Karpas-422 (cell line): ENCODE measurements at regions not wholly inside any gene's neighbourhood (a gene's known extent, or its start where the extent isn't known, plus 50 kb on each side); places are given as distances from the start of the nearest gene placed in this dataset.

Source experiments
- DNase-seq: peaks from one replicate; pipeline ENCODE4 v3.0.0-alpha.2; 2015
- H2AFZ ChIP-seq: fragments of 200-600 bp; sonication (generic); 2 replicates; pipeline ENCODE4 v1.6.1; 2014; ENCODE audit warnings: antibody characterized with exemption, low read length, mixed read lengths
- H3K27ac ChIP-seq: fragments of 200-600 bp; sonication (generic); 2 replicates; pipeline ENCODE4 v1.5.1; 2014; ENCODE audit warnings: mild to moderate bottlenecking, low read length, moderate library complexity
- H3K27me3 ChIP-seq: fragments of 200-600 bp; sonication (generic); 2 replicates; pipeline ENCODE4 v1.6.1; 2014; ENCODE audit warnings: low read length, mixed read lengths
- H3K36me3 ChIP-seq: fragments of 200-600 bp; sonication (generic); 2 replicates; pipeline ENCODE4 v1.6.1; 2014; ENCODE audit warnings: low read length, mixed read lengths; ENCODE audit not compliant: insufficient read depth
- H3K4me1 ChIP-seq: fragments of 200-600 bp; sonication (generic); 2 replicates; pipeline ENCODE4 v1.6.1; 2014; ENCODE audit warnings: mild to moderate bottlenecking, low read length, mixed read lengths
- H3K4me2 ChIP-seq: fragments of 200-600 bp; sonication (generic); 2 replicates; pipeline ENCODE4 v1.6.1; 2014; ENCODE audit warnings: low read length, low read depth, mild to moderate bottlenecking; ENCODE audit not compliant: poor library complexity, severe bottlenecking
- H3K4me3 ChIP-seq: fragments of 200-600 bp; sonication (generic); 2 replicates; pipeline ENCODE4 v1.5.1; 2014; ENCODE audit warnings: mild to moderate bottlenecking, antibody characterized with exemption, low read length, mixed read lengths
- H3K79me2 ChIP-seq: fragments of 200-600 bp; sonication (generic); 2 replicates; pipeline ENCODE4 v1.6.1; 2014; ENCODE audit warnings: mild to moderate bottlenecking, low read length, mixed read lengths
- H3K9ac ChIP-seq: fragments of 200-600 bp; sonication (generic); 2 replicates; pipeline ENCODE4 v1.6.0; 2014; ENCODE audit warnings: low read length
- H3K9me2 ChIP-seq: fragments of 200-600 bp; sonication (generic), shearing (Covaris generic); replicated peaks from 2 replicates; pipeline ENCODE4 v1.6.0; 2014; ENCODE audit warnings: mild to moderate bottlenecking, low read length, moderate library complexity; ENCODE audit not compliant: insufficient read depth
- H3K9me3 ChIP-seq: fragments of 300-700, 200-600 bp; sonication (generic); 2 replicates; pipeline ENCODE4 v1.6.1; 2014; ENCODE audit warnings: low read length, mixed read lengths
- H4K20me1 ChIP-seq: fragments of 200-600 bp; sonication (generic); 2 replicates; pipeline ENCODE4 v1.6.1; 2014; ENCODE audit warnings: mild to moderate bottlenecking, antibody characterized with exemption, low read length, low read depth; ENCODE audit not compliant: insufficient read depth

DNA sequence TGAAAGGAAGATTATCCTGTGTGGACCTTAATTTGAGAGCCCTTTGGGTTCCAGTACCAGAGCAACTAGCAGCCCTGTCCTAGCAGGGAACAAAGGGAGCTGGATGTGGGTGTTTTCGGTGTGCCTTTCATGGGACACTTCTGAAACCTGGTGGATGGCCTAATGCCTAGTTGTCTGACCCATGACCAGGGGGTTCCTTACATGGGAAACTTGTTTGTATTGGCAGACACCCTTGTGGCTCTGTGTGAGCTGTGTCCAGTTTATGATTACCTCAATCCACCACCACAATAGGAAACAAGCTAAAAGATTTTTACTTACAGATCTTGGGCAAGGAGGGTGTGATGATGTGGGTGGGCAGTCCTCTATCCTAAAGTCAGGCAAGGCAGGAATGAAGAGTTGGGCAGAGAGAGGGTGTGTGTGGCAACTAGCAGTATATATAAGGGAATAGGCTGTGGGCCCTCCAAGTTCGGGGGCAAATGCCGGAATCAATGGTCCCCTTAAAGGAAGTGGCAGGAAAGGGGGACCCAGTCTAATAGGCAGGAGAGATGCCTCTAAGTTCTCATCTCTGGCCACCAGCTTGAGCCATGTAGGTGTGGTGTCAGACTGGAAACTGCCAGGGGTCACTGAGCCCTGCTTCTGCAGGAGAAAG is 264.6 kb downstream of the QKI start:
- peaks cover 3% of the 10 kb centered on the region; the same call in 1 of the 2 replicates for H3K9me3 ChIP-seq
- no peaks in the 10 kb centered on the region for H3K79me2 ChIP-seq
- no peaks in the 10 kb centered on the region for H3K4me1 ChIP-seq
- H2AFZ ChIP-seq = no peak overlapping the region
- no peaks in the 10 kb centered on the region for H4K20me1 ChIP-seq
- H3K36me3 ChIP-seq = no peaks in the 10 kb centered on the region
- H3K9me2 ChIP-seq = no peaks in the 10 kb centered on the region
- H3K4me3 ChIP-seq = no peak overlapping the region
- DNase-seq = no peak
- H3K27ac ChIP-seq = no peak overlapping the region
- H3K27me3 ChIP-seq = no peaks in the 10 kb centered on the region
- H3K9ac ChIP-seq = no peak overlapping the region
- H3K4me2 ChIP-seq = no peak overlapping the region

DNA sequence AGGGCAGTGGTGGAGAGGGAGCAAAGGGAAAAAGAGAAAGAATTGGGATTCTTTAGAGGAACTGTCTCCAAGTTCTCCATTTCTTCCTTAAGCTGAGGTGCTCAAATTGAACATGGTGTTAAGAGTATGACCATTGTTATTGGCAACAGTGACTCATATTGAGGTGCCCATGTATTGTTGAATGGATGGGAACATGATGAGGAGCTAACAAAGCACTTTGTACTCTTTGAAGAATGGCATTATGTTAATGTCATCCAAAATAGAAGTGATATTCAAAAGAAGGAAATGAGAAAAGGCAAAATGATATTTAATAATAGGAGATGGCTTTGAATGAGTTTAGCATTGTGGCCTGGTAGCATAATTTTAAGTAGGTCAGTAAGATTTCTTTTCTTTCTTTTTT is 261.1 kb downstream of the QKI start:
- no peak overlapping the region for H3K4me3 ChIP-seq

DNA sequence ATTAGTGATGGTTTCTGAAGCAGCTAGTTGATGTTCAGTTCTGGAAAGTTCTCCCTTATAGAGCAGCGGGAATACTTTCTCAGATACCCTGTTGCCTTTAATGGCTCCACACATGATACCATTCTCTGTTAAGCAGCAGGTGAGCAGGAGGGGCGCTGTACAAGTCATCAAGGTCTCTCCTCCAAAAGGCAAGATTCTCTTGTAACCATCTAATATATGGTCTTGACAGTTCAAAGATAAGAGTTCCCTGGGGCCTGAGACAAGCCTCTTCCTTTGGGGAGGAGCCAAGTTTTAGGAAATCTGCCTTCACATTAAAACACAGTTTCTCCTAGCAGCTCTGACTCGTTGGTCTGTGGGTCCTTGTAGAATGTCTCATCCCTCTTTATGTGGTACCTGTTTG is 258.2 kb downstream of the QKI start:
- Histone ChIP-seq H3K27me3 (no peaks in the 10 kb centered on the region), H2AFZ (no peak overlapping the region), H3K9ac (no peak overlapping the region), H3K4me2 (no peak overlapping the region), H3K4me3 (no peak overlapping the region), H3K79me2 (no peaks in the 10 kb centered on the region), H3K9me2 (no peaks in the 10 kb centered on the region), H3K27ac (no peak overlapping the region), H3K36me3 (no peaks in the 10 kb centered on the region), H4K20me1 (no peaks in the 10 kb centered on the region), H3K4me1 (peaks cover 9% of the 10 kb centered on the region), H3K9me3 (peaks cover 3% of the 10 kb centered on the region; the same call in 1 of the 2 replicates)
- DNase-seq = no peak

More for the DNA sequence above, 261.1 kb downstream of the QKI start:
- H3K4me1 ChIP-seq = no peaks in the 10 kb centered on the region
- no peak overlapping the region for H3K4me2 ChIP-seq
- no peaks in the 10 kb centered on the region for H3K79me2 ChIP-seq
- H3K36me3 ChIP-seq = no peaks in the 10 kb centered on the region
- no peaks in the 10 kb centered on the region for H4K20me1 ChIP-seq
- H3K9me3 ChIP-seq = peaks cover 3% of the 10 kb centered on the region; the same call in 1 of the 2 replicates
- H3K9ac ChIP-seq = no peak overlapping the region
- H2AFZ ChIP-seq = no peak overlapping the region
- no peak for DNase-seq
- no peaks in the 10 kb centered on the region for H3K27me3 ChIP-seq
- no peak overlapping the region for H3K27ac ChIP-seq
- H3K9me2 ChIP-seq = no peaks in the 10 kb centered on the region

GRCh38 chr6:163671791-163672190 is 257.3 kb downstream of the QKI start:
- Histone ChIP-seq H3K9me3 (peaks cover 3% of the 10 kb centered on the region; the same call in 1 of the 2 replicates), H4K20me1 (no peaks in the 10 kb centered on the region), H3K27me3 (no peaks in the 10 kb centered on the region), H3K4me1 (peaks cover 17% of the 10 kb centered on the region), H3K27ac (no peak overlapping the region), H3K4me2 (no peak overlapping the region), H3K79me2 (no peaks in the 10 kb centered on the region), H3K9ac (no peak overlapping the region), H3K36me3 (no peaks in the 10 kb centered on the region), H2AFZ (no peak overlapping the region), H3K4me3 (no peak overlapping the region), H3K9me2 (no peaks in the 10 kb centered on the region)
- DNase-seq = no peak

DNA sequence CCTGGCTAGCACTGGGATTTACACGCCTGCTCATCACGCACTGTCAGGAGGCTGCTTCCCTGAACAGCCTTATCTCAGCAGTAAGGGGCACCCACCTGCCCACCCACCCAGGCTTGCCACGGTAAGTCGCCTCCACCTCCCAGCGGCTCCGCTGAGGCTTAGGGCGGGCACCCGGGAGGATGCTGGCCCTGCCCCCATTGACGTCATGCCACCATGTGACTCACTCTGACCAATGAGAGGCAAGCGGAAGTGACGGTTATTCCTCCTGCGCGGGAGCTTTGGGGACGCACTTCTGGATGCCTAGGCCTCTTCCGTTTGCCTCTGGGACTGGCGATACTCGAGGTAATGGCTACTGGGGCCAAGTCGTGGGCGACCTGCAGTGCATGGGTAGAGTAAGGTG is 256.8 kb downstream of the QKI start:
- Histone ChIP-seq H4K20me1 (no peaks in the 10 kb centered on the region), H3K27ac (no peak overlapping the region), H3K4me1 (peaks cover 17% of the 10 kb centered on the region), H3K9me3 (peaks cover 3% of the 10 kb centered on the region; the same call in 1 of the 2 replicates), H3K4me2 (no peak overlapping the region), H3K9me2 (no peaks in the 10 kb centered on the region), H3K27me3 (no peaks in the 10 kb centered on the region), H2AFZ (no peak overlapping the region), H3K79me2 (no peaks in the 10 kb centered on the region), H3K36me3 (no peaks in the 10 kb centered on the region), H3K9ac (no peak overlapping the region), H3K4me3 (no peak overlapping the region)
- no peak for DNase-seq

DNA sequence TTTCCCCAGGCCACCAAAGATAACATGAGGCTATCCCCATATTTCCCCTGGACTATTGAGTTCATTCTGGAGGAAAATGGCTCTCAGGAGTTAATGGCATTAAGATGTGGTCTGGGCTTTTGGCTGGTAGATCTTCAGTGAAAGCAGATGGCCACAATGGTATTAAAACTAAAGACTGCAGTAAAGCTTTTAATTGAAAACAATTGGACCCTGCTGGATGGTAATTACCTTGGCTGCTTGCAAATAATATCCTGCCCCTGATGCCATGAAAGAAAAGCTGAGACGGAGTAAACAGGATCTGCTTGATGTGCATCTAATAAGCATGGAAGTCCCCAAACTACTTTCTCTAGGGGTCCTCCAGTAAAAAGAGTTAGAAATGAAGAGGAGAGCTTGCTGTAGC is 255.8 kb downstream of the QKI start:
- Histone ChIP-seq H3K4me1 (peaks cover 17% of the 10 kb centered on the region), H3K9ac (no peak overlapping the region), H4K20me1 (no peaks in the 10 kb centered on the region), H3K9me3 (peaks cover 3% of the 10 kb centered on the region; the same call in 1 of the 2 replicates), H3K36me3 (no peaks in the 10 kb centered on the region), H3K79me2 (no peaks in the 10 kb centered on the region), H2AFZ (no peak overlapping the region), H3K27ac (no peak overlapping the region), H3K4me3 (no peak overlapping the region), H3K4me2 (no peak overlapping the region), H3K9me2 (no peaks in the 10 kb centered on the region), H3K27me3 (no peaks in the 10 kb centered on the region)
- DNase-seq = no peak

DNA sequence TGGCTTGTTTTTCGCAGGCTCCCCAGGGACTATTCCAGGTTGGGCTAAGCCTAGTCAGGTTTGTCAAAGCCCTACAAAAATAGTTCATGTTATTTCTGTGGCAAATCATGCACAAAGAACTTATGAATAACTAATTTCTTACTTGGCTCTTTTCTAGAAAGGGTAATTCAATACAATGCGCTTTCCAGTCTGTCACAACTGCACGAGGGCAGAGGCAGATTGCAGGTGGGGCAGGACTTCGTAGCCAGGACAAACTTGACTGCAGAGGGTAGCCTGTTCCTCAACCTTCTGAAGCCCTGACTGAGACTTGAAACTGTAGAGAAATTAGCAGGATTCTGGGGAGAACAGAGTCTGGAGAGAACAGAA is 253.5 kb downstream of the QKI start:
- H3K4me2 ChIP-seq = peak overlapping the region; percentile 45
- H2AFZ ChIP-seq = no peak overlapping the region
- DNase-seq = no peak

GRCh38 chr6:163667372-163668060 is 253.0 kb downstream of the QKI start:
- H3K4me1 ChIP-seq = peaks cover 17% of the 10 kb centered on the region
- no peaks in the 10 kb centered on the region for H3K79me2 ChIP-seq
- no peak overlapping the region for H2AFZ ChIP-seq
- H3K9me3 ChIP-seq = peaks cover 7% of the 10 kb centered on the region; the same call in 1 of the 2 replicates
- peak overlapping the region; percentile 45 for H3K4me2 ChIP-seq
- no peaks in the 10 kb centered on the region for H4K20me1 ChIP-seq
- no peak overlapping the region for H3K9ac ChIP-seq
- no peaks in the 10 kb centered on the region for H3K9me2 ChIP-seq
- H3K27me3 ChIP-seq = no peaks in the 10 kb centered on the region
- H3K27ac ChIP-seq = peak overlapping the region; percentile 57
- H3K36me3 ChIP-seq = no peaks in the 10 kb centered on the region
- DNase-seq = peak; percentile 82
- H3K4me3 ChIP-seq = peak overlapping the region; percentile 20; the same call in 1 of the 2 replicates

More for the DNA sequence above, 253.5 kb downstream of the QKI start:
- Histone ChIP-seq H3K36me3 (no peaks in the 10 kb centered on the region), H3K4me3 (peak overlapping the region; percentile 20; the same call in 1 of the 2 replicates), H3K27me3 (no peaks in the 10 kb centered on the region), H3K9me2 (no peaks in the 10 kb centered on the region), H3K9ac (no peak overlapping the region), H4K20me1 (no peaks in the 10 kb centered on the region), H3K27ac (peak overlapping the region; percentile 57), H3K9me3 (peaks cover 7% of the 10 kb centered on the region; the same call in 1 of the 2 replicates), H3K4me1 (peaks cover 17% of the 10 kb centered on the region), H3K79me2 (no peaks in the 10 kb centered on the region)
